Memory B cell (primary cell): ENCODE measurements at regions not wholly inside any gene's neighbourhood (a gene's known extent, or its start where the extent isn't known, plus 50 kb on each side); places are given as distances from the start of the nearest gene placed in this dataset.

Experiments
- ATAC-seq: fragments of 150-1000 bp; cut with Tn5 transposase; 2 replicates; pipeline ENCODE4 v1.10.0; 2021; ENCODE audit warnings: low read depth, mild to moderate bottlenecking, moderate library complexity
- DNase-seq, 2 donors: peaks; one replicate each; pipeline ENCODE4 v3.0.0; 2022; ENCODE audit warnings: low spot score in 2 of 2
- H3K27ac Mint-ChIP-seq: one replicate; pipeline ENCODE4 v1.8.0; 2022; ENCODE audit warnings: mild to moderate bottlenecking, moderate library complexity, mixed read lengths
- H3K27me3 Mint-ChIP-seq: one replicate; pipeline ENCODE4 v1.8.0; 2022; ENCODE audit warnings: mixed read lengths
- H3K36me3 Mint-ChIP-seq: one replicate; pipeline ENCODE4 v1.8.0; 2022; ENCODE audit warnings: mild to moderate bottlenecking, mixed read lengths
- H3K4me1 Mint-ChIP-seq: one replicate; pipeline ENCODE4 v1.8.0; 2022; ENCODE audit warnings: mixed read lengths
- H3K4me3 Mint-ChIP-seq: one replicate; pipeline ENCODE4 v1.8.0; 2022; ENCODE audit warnings: mild to moderate bottlenecking, moderate library complexity, mixed read lengths
- H3K9me3 Mint-ChIP-seq: one replicate; pipeline ENCODE4 v1.8.0; 2022; ENCODE audit warnings: mixed read lengths

- H3K4me1 Mint-ChIP-seq, result no peaks in the 10 kb centered on the region
- no peak for ATAC-seq
- DNase-seq, result no peak
- no peaks in the 10 kb centered on the region for H3K36me3 Mint-ChIP-seq
- H3K4me3 Mint-ChIP-seq, result no peak overlapping the region
- no peak overlapping the region for H3K27ac Mint-ChIP-seq
- no peaks in the 10 kb centered on the region for H3K9me3 Mint-ChIP-seq
- no peaks in the 10 kb centered on the region for H3K27me3 Mint-ChIP-seq
Measured at GRCh38 chr3:148219999-148220398, 477.7 kb upstream of the AGTR1 start.

DNA sequence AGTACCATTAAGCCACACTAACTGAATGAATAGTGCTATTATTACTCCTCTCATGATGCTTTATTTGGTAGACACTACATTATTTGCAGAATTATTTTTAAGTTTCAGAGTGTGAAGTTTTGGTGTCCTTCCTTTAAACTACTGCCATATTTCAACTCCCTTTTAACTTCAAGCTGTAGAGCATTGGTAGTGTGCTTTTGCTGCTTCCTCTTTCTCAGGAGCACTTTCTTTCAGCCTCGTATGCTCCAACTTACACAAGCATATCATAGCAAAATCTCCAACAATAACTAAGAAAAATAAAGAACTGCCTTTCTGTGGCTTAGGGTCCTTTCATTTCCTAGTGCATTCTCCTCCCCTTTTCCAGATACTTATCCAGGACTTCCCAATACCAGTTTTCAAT lies 476.4 kb upstream of the AGTR1 start:
- ATAC-seq (no peak), DNase-seq (no peak)
- no peaks in the 10 kb centered on the region for H3K36me3 Mint-ChIP-seq
- H3K27ac Mint-ChIP-seq, result no peak overlapping the region
- H3K27me3 Mint-ChIP-seq, result no peaks in the 10 kb centered on the region
- no peak overlapping the region for H3K4me3 Mint-ChIP-seq
- no peaks in the 10 kb centered on the region for H3K4me1 Mint-ChIP-seq
- H3K9me3 Mint-ChIP-seq, result no peaks in the 10 kb centered on the region

GRCh38 chr3:148223266-148223665 lies 474.4 kb upstream of the AGTR1 start:
- Mint-ChIP-seq H3K9me3 (no peaks in the 10 kb centered on the region), H3K4me3 (no peak overlapping the region), H3K27ac (no peak overlapping the region), H3K4me1 (no peaks in the 10 kb centered on the region), H3K27me3 (no peaks in the 10 kb centered on the region), H3K36me3 (no peaks in the 10 kb centered on the region)
- no peak for ATAC-seq
- no peak for DNase-seq

GRCh38 chr3:148226246-148226645 lies 471.5 kb upstream of the AGTR1 start:
- no peak overlapping the region for H3K27ac Mint-ChIP-seq
- no peaks in the 10 kb centered on the region for H3K9me3 Mint-ChIP-seq
- H3K27me3 Mint-ChIP-seq, result no peaks in the 10 kb centered on the region
- no peaks in the 10 kb centered on the region for H3K36me3 Mint-ChIP-seq
- DNase-seq, result no peak
- H3K4me3 Mint-ChIP-seq, result no peak overlapping the region
- ATAC-seq, result no peak
- no peaks in the 10 kb centered on the region for H3K4me1 Mint-ChIP-seq

DNA sequence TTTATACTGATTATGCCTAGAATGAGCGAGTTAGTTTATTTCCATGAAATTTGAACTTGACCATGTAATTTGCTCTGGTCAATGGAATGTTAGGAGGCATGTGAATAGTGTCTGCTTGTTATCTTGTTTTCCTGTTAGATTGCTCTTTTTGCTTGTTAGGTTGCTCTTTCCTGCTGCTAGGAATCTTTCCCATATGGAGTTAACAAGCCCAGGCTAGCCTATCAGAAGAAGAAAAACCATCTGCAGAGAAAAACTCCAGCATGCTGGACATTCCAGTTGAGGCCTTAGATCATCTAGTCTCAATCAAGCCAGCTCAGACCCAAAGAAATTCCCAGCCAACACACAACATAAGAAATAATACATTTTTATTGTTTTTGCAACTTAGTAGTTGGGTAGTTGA lies 470.2 kb upstream of the AGTR1 start:
- no peaks in the 10 kb centered on the region for H3K27me3 Mint-ChIP-seq

DNA sequence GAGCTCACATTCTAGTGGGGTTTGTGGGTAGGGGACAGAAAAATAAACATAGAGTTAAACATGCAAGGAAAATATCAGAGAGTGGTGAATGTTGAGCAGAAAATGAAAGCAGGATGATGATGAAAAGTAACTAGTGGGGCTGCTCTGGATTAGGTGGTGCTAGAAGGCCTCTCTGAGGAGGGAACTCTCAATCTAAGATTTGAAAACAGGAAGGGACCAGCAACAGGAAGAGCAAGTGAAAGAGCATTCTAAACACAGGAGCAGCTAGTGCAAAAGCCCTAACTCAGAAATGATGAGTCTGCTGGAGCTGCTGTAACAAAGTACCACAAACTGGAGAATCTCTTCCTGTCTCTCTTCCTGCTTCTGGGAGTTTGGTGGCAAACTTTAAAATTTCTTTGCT lies 468.6 kb upstream of the AGTR1 start:
- Mint-ChIP-seq H3K4me1 (no peaks in the 10 kb centered on the region), H3K27me3 (no peaks in the 10 kb centered on the region), H3K27ac (no peak overlapping the region), H3K36me3 (no peaks in the 10 kb centered on the region), H3K9me3 (no peaks in the 10 kb centered on the region), H3K4me3 (no peak overlapping the region)
- ATAC-seq (no peak), DNase-seq (no peak)

More for the DNA sequence above, 470.2 kb upstream of the AGTR1 start:
- H3K4me1 Mint-ChIP-seq, result no peaks in the 10 kb centered on the region
- no peak overlapping the region for H3K4me3 Mint-ChIP-seq
- no peaks in the 10 kb centered on the region for H3K9me3 Mint-ChIP-seq
- H3K36me3 Mint-ChIP-seq, result no peaks in the 10 kb centered on the region
- H3K27ac Mint-ChIP-seq, result no peak overlapping the region
- ATAC-seq, result no peak
- DNase-seq, result no peak

GRCh38 chr3:148230473-148230872 lies 467.2 kb upstream of the AGTR1 start:
- H3K4me3 Mint-ChIP-seq, result no peak overlapping the region
- ATAC-seq, result no peak
- DNase-seq, result no peak

GRCh38 chr3:148232389-148232788 lies 465.3 kb upstream of the AGTR1 start:
- H3K4me1 Mint-ChIP-seq, result no peaks in the 10 kb centered on the region
- DNase-seq, result no peak

More at GRCh38 chr3:148230473-148230872, 467.2 kb upstream of the AGTR1 start:
- H3K36me3 Mint-ChIP-seq, result no peaks in the 10 kb centered on the region
- H3K9me3 Mint-ChIP-seq, result no peaks in the 10 kb centered on the region
- no peaks in the 10 kb centered on the region for H3K4me1 Mint-ChIP-seq
- H3K27me3 Mint-ChIP-seq, result no peaks in the 10 kb centered on the region
- no peak overlapping the region for H3K27ac Mint-ChIP-seq

GRCh38 chr3:148233403-148233802 lies 464.3 kb upstream of the AGTR1 start:
- Mint-ChIP-seq H3K36me3 (no peaks in the 10 kb centered on the region), H3K27ac (no peak overlapping the region), H3K4me3 (no peak overlapping the region), H3K9me3 (no peaks in the 10 kb centered on the region), H3K4me1 (no peaks in the 10 kb centered on the region), H3K27me3 (no peaks in the 10 kb centered on the region)
- DNase-seq (no peak), ATAC-seq (no peak)

More at GRCh38 chr3:148232389-148232788, 465.3 kb upstream of the AGTR1 start:
- ATAC-seq, result no peak
- H3K4me3 Mint-ChIP-seq, result no peak overlapping the region
- H3K36me3 Mint-ChIP-seq, result no peaks in the 10 kb centered on the region
- no peak overlapping the region for H3K27ac Mint-ChIP-seq
- H3K27me3 Mint-ChIP-seq, result no peaks in the 10 kb centered on the region
- no peaks in the 10 kb centered on the region for H3K9me3 Mint-ChIP-seq

- DNase-seq (no peak), ATAC-seq (no peak)
- H3K4me3 Mint-ChIP-seq, result no peak overlapping the region
- no peaks in the 10 kb centered on the region for H3K9me3 Mint-ChIP-seq
- no peaks in the 10 kb centered on the region for H3K36me3 Mint-ChIP-seq
- no peaks in the 10 kb centered on the region for H3K4me1 Mint-ChIP-seq
- H3K27ac Mint-ChIP-seq, result no peak overlapping the region
- no peaks in the 10 kb centered on the region for H3K27me3 Mint-ChIP-seq
Measured at GRCh38 chr3:148234536-148234935, 463.2 kb upstream of the AGTR1 start.

GRCh38 chr3:148235566-148235965 lies 462.1 kb upstream of the AGTR1 start:
- no peak for DNase-seq
- Mint-ChIP-seq H3K27ac (no peak overlapping the region), H3K4me1 (no peaks in the 10 kb centered on the region), H3K9me3 (no peaks in the 10 kb centered on the region), H3K27me3 (no peaks in the 10 kb centered on the region), H3K36me3 (no peaks in the 10 kb centered on the region), H3K4me3 (no peak overlapping the region)
- no peak for ATAC-seq

DNA sequence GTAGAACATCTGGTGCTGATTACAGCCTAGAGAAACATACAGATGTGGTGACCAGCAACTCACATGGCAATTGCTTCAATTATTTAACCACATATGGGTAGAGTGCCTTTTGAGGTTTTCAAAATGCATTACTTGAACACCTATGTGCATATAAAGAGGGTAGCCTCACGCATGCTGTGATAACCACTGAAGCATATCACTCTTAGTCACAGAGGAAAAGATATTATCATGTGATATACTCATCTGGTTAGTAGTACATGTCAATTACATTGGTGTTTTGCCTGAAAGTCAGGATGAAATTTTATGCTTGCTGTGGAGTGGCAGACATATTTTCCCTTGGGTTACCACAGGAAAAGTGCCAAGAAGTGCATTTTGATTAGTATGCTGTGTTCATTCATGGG lies 459.3 kb upstream of the AGTR1 start:
- H3K27ac Mint-ChIP-seq, result no peak overlapping the region
- no peaks in the 10 kb centered on the region for H3K36me3 Mint-ChIP-seq
- DNase-seq, result no peak
- H3K4me1 Mint-ChIP-seq, result no peaks in the 10 kb centered on the region
- H3K4me3 Mint-ChIP-seq, result no peak overlapping the region
- H3K27me3 Mint-ChIP-seq, result no peaks in the 10 kb centered on the region
- no peaks in the 10 kb centered on the region for H3K9me3 Mint-ChIP-seq
- ATAC-seq, result no peak

- no peaks in the 10 kb centered on the region for H3K9me3 Mint-ChIP-seq
- no peak overlapping the region for H3K4me3 Mint-ChIP-seq
- ATAC-seq (no peak), DNase-seq (no peak)
- H3K36me3 Mint-ChIP-seq, result no peaks in the 10 kb centered on the region
- H3K27me3 Mint-ChIP-seq, result no peaks in the 10 kb centered on the region
- no peaks in the 10 kb centered on the region for H3K4me1 Mint-ChIP-seq
- no peak overlapping the region for H3K27ac Mint-ChIP-seq
Measured at GRCh38 chr3:148240351-148240750, 457.4 kb upstream of the AGTR1 start.

DNA sequence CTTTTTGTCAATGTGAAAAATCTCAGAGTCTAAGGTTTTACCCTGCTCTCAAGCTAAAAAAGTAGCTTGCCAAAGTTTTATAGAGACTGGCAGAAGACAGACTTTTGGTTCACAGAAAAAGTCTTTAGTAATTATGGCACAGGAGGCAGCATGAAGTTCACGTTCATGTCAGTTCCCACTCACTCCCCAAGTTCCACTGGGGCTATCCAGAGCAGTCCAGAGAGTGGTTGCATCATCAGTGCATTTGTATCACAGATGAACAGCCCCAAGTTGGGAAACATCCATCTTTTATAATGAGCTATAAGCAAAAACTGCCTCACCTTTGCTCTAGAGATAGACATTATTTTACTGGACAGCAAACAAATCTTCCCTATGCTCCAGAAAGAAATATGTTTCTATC lies 454.1 kb upstream of the AGTR1 start:
- no peaks in the 10 kb centered on the region for H3K36me3 Mint-ChIP-seq
- H3K4me1 Mint-ChIP-seq, result no peaks in the 10 kb centered on the region
- no peaks in the 10 kb centered on the region for H3K27me3 Mint-ChIP-seq
- DNase-seq, result no peak
- no peaks in the 10 kb centered on the region for H3K9me3 Mint-ChIP-seq
- no peak overlapping the region for H3K27ac Mint-ChIP-seq
- H3K4me3 Mint-ChIP-seq, result no peak overlapping the region
- no peak for ATAC-seq

DNA sequence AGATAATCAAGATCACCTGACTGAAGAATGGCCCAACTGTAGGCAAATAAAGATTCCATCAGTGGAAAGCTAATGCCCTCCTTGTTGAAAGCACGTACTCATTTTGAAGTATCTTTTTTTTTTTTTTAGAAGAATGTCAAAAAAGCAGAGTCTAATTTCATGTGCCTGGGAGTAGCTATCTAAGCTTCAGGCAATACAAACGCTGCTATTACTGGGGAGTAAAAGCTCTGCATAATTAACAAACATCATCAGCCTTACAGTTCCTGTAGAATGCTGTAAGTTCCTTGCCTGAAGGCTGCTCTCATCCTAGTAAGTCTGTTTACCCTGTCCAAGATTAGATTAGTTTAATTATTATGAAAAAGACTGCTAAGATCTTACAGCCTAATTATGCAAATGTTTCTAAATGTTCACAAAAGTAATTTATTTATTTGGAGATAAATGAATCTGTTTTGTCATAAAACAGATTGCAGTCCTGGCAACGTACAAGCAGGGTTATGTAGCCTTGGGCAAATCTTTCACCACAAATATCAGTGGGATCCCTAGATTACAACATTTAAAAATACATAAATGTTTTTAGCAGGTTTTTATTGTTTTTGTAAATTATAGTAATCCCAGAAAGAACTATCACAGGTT lies 451.3 kb upstream of the AGTR1 start:
- no peak overlapping the region for H3K27ac Mint-ChIP-seq
- no peaks in the 10 kb centered on the region for H3K9me3 Mint-ChIP-seq
- no peak for DNase-seq
- no peaks in the 10 kb centered on the region for H3K27me3 Mint-ChIP-seq
- H3K36me3 Mint-ChIP-seq, result no peaks in the 10 kb centered on the region
- no peak for ATAC-seq
- no peaks in the 10 kb centered on the region for H3K4me1 Mint-ChIP-seq
- no peak overlapping the region for H3K4me3 Mint-ChIP-seq
